Gastroesophageal sphincter (tissue), 3 donors: ENCODE measurements at regions not wholly inside any gene's neighbourhood (a gene's known extent, or its start where the extent isn't known, plus 50 kb on each side); places are given as distances from the start of the nearest gene placed in this dataset.

Experiments
- EP300 ChIP-seq: sonication (generic); formaldehyde crosslinking; IDR thresholded peaks from one replicate; pipeline ENCODE4 v1.6.1; 2017; ENCODE audit warnings: antibody characterized with exemption, mild to moderate bottlenecking
- POLR2A ChIP-seq, 2 donors: fragments of 450-650 bp; IDR thresholded peaks; one replicate each; pipeline ENCODE4 v1.6.1; 2017; ENCODE audit warnings: antibody characterized with exemption in 2 of 2, mild to moderate bottlenecking in 2 of 2, moderate library complexity in 1 of 2
- POLR2AphosphoS5 ChIP-seq: sonication (generic); formaldehyde crosslinking; IDR thresholded peaks from one replicate; pipeline ENCODE4 v1.6.1; 2017; ENCODE audit warnings: antibody characterized with exemption
- TF ChIP-seq, protein P1 (sequence below), 4 experiments: fragments of 200-600 bp in 2 of 4; fragments of 450-650 bp in 2 of 4; sonication (generic) in 1 of 4; IDR thresholded peaks; one replicate each; pipeline ENCODE4 v1.5.1; 2017 to 2019; ENCODE audit warnings: antibody characterized with exemption in 4 of 4, mild to moderate bottlenecking in 2 of 4, moderate library complexity in 2 of 4

DNA sequence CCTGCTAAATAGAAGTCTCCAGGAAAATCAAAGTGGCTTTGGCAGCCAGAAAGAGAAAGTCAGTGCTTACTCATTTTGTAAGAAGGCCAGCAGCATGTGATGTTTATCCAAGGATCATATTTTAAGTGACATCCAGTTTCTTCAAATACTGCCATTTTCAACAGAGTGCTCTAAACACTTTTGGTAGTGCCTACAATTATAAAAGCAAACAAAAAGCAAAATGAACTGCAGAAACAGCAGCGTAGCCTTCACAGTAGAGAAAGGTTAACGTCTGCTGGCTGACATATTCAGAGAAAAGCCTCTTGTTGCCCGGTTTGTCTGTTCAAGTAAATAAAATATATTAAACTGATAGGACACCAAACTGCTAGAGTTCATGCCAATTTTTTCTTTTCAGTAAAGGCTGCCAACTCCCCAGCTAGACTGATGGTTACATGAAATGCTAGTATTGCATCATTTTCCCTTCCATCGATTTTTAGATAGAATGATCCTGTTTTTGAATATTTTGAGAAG lies 705.7 kb upstream of the SLC35B3 start:
- TF ChIP-seq POLR2AphosphoS5 (no peak), POLR2A (IDR thresholded peaks at IDR 0.05) (no peak), EP300 (no peak)
- TF ChIP-seq, protein P1, sequence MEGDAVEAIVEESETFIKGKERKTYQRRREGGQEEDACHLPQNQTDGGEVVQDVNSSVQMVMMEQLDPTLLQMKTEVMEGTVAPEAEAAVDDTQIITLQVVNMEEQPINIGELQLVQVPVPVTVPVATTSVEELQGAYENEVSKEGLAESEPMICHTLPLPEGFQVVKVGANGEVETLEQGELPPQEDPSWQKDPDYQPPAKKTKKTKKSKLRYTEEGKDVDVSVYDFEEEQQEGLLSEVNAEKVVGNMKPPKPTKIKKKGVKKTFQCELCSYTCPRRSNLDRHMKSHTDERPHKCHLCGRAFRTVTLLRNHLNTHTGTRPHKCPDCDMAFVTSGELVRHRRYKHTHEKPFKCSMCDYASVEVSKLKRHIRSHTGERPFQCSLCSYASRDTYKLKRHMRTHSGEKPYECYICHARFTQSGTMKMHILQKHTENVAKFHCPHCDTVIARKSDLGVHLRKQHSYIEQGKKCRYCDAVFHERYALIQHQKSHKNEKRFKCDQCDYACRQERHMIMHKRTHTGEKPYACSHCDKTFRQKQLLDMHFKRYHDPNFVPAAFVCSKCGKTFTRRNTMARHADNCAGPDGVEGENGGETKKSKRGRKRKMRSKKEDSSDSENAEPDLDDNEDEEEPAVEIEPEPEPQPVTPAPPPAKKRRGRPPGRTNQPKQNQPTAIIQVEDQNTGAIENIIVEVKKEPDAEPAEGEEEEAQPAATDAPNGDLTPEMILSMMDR (IDR thresholded peaks at IDR 0.05) = no peak
